Epithelial cell of proximal tubule (primary cell): ENCODE measurements at regions not wholly inside any gene's neighbourhood (a gene's known extent, or its start where the extent isn't known, plus 50 kb on each side); places are given as distances from the start of the nearest gene placed in this dataset.

Experiments used
- DNase-seq: peaks from one replicate; pipeline ENCODE4 v3.0.0-alpha.2; 2011; ENCODE audit warnings: low read depth
- H3K4me3 ChIP-seq: 2 replicates; pipeline ENCODE4 v1.5.1; 2011; ENCODE audit warnings: low read depth, mild to moderate bottlenecking, low read length
- TF ChIP-seq, protein P1 (sequence below): conservative IDR thresholded peaks from 2 replicates; pipeline ENCODE4 v1.5.1; 2012; ENCODE audit warnings: low read depth, mild to moderate bottlenecking, low read length

DNA sequence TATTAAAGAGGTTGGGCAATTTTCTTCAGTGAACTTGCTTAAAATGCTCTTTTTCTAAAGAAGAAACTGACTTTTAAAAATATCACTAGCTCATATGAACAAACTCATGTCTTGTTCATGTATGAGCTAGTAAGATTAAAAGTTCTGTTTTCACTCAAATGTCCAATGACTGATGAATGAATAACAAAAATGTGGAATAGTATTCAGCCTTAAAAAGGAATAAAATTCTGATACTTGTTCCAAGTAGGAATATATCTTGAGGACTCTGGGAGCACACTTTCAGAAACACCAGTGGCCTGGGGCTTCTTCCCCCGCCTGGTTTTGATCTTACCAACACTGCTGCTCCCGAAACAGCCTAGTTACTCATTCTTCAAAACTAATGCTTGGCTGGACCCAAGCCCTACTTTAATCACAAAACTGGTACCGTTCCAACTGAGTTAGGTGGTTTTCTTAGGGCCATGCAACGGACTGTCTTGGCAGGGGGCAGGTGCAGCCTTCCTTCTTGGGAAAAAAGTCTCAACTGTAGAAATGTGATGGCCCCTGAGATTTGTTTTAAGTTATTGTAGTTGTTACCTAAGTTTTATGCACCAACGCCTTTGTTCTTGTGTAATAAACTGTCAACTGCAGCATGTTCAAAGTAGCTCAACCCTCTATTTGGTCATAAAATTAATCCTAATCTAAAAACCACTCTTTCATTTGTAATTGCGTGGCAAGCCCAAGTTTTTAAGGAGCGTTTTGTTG is 116.0 kb downstream of the ETS2 start:
- DNase-seq = peak; percentile 87
- no peak overlapping the region for H3K4me3 ChIP-seq
- TF ChIP-seq, protein P1, sequence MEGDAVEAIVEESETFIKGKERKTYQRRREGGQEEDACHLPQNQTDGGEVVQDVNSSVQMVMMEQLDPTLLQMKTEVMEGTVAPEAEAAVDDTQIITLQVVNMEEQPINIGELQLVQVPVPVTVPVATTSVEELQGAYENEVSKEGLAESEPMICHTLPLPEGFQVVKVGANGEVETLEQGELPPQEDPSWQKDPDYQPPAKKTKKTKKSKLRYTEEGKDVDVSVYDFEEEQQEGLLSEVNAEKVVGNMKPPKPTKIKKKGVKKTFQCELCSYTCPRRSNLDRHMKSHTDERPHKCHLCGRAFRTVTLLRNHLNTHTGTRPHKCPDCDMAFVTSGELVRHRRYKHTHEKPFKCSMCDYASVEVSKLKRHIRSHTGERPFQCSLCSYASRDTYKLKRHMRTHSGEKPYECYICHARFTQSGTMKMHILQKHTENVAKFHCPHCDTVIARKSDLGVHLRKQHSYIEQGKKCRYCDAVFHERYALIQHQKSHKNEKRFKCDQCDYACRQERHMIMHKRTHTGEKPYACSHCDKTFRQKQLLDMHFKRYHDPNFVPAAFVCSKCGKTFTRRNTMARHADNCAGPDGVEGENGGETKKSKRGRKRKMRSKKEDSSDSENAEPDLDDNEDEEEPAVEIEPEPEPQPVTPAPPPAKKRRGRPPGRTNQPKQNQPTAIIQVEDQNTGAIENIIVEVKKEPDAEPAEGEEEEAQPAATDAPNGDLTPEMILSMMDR = no peak

DNA sequence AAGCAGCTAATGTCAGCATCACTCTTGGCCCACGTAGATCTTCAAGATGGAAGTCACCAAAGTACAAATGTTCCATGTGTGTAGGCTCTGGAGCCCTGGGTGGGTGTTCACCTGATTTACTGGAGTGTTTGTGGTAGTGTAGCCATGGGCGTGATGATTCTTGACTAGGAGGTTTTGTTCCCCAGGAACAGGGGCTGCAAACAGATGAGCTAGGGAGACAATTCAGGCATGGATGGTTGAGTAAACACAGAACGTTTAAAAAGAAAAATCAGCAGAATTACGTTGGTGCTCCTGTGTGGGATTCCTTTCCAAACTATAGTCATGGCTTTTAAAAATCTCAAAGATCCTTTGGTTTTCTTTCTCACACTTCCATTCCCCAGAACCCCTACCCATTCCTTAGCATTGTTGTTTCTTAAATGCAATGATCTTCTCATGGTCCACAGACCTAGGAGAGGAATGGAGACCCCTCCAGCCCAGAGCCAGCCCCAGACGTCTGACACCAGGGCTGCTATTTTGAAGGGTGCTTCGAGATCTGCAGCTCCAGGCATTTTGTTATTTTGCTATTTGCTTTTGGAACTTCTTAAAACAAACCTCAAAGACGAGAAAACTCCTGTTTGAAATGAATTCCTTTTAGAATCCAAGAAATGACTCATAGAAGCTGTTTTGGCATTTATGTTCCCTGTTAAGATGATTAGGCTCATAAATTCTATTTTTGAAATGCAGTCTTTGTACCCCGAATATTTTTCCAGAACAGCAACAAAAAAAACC is 115.1 kb downstream of the ETS2 start:
- no peak overlapping the region for H3K4me3 ChIP-seq
- TF ChIP-seq, protein P1 = no peak
- DNase-seq = no peak

DNA sequence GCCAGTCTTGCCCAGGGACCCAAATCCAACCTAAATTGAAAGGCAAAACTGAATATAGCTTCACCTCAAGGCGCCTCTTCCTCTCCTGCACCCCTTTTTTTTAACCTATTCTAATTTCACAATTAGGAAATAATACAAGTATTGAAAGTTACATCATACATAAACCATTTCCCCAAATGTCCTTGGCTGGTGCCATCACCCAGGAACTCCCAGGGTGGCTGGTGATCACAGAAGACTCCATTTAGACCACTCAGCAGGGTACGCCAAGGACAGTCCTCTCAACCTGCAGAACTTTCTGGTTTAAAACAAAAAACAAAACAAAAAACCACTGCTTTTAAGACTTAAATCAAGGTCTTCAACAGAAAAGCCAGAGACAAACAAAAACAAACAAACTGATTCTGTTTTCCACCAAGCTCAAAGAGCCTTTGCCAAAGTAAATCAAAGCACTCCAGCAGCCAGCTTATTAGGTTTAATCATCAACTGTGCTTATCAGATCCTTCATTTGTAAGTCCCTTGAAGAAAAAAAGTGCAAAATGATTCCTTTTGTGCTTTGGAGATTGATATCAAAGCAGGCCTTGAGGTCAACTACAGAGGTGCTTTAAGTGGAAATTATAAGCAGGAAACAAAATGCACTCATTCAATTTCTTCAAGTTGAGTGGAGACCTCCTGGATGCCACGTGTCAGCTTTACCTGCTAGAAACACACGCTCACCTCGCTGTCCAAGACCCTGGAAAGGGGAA is 113.0 kb downstream of the ETS2 start:
- DNase-seq = no peak

DNA sequence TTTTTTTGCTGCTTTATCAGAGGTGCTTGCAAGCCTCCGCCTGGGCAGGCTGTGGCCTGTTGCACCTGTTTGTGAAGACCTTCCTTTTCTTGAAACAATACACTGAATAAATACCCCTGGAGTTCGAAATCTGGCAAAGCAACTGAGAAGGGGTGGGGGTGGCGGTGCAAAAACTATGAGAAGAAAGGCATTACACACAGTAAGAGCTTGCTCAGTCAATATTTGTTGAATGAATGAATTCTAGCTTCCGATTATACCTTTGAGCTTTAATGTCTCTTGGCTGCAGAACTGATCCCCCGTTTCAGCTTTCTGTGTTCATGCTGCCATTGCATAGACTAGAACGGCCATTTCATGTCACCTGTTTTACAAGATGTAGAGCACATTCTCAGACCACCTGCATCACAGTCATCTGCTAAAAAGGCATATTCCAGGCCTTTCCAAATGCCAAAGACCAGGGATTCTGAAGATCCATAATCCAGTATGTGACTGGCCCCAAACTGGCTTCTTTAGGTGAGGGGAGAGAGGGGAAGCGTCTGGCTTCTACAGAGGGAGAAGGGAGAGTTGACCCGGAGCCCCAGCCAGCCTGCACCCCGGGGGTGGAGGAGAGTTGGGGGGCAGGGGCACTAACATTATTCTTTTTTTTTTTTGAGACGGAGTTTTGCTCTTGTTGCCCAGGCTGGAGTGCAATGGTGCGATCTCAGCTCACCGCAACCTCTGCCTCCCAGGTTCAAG is 111.5 kb downstream of the ETS2 start:
- DNase-seq = no peak
- H3K4me3 ChIP-seq = no peak overlapping the region
- TF ChIP-seq, protein P1 = no peak

More for the DNA sequence above, 113.0 kb downstream of the ETS2 start:
- no peak overlapping the region for H3K4me3 ChIP-seq
- TF ChIP-seq, protein P1 = no peak

DNA sequence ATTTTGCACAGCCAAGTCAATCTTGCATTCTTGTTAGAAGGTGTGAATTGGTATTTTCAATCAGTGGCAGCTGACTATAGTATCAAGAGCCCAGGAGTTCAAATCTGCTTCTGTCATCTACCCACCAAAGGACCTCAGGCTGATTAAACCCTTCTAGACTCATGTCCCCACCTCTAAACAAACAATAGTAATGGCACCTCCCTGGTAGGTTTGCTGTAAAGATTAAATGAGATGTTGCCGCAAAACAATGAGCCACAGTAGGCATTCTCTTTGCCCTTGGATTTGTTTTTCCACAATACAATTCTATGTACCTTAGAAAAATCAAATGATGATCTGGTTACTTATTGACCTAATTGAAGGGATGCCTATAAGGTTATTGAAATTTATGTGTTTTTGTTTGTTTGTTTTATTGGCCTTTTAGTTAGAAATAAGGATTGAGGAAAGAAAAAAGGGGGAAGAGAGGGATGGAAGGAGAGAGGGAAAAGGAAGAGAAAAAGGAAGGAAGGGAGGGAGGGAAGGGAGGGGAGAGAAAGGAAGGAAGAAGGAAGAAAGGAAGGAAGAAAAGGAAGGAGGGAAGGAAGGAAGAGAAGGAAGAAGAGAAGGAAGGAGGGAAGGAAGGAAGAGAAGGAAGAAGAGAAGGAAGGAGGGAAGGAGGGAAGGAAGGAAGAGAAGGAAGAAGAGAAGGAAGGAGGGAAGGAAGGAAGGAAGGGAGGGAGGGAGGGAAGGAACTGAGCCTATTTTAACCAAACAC is 110.7 kb downstream of the ETS2 start:
- H3K4me3 ChIP-seq = no peak overlapping the region
- TF ChIP-seq, protein P1 = no peak
- DNase-seq = no peak

DNA sequence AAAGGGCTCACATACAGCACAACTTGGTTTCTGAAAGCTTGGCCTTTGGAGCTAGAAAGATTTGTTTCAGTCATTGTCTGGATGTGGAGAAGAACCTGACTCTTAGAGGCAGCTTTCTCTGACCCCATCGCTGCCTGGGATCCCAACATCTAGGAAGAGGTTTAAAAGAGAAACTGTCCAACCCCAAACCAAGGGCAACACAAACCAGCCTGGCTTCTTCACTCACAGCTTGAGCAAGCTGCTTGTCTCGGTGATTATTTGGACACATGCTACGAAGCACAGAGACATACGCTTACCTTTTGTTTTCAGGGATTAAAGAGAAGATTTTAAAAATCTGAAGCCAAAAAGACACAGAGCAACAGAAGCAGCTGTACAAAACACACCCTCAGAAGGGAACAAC is 109.8 kb downstream of the ETS2 start:
- DNase-seq = no peak
- H3K4me3 ChIP-seq = no peak overlapping the region
- TF ChIP-seq, protein P1 = no peak
